ENCODE measurements at regions not wholly inside any gene's neighbourhood (a gene's known extent, or its start where the extent isn't known, plus 50 kb on each side); places are given as distances from the start of the nearest gene placed in this dataset.

- peak in 2 of 4 donors; percentile 17 to 21 for DNase-seq (ENCODE audit: low read depth in 4 of 4, low spot score in 2 of 4)
Observed at GRCh38 chr6:165961233-165961632, 206.4 kb downstream of the TBXT start.

- no peak for DNase-seq (ENCODE audit: low read depth in 4 of 4, low spot score in 2 of 4)
Observed at GRCh38 chr6:165960695-165961094, 207.0 kb downstream of the TBXT start.

- no peak for DNase-seq (ENCODE audit: low read depth in 4 of 4, low spot score in 2 of 4)
Observed at GRCh38 chr6:165959627-165960026, 208.0 kb downstream of the TBXT start.

- no peak for DNase-seq (ENCODE audit: low read depth in 4 of 4, low spot score in 2 of 4)
Observed at GRCh38 chr6:165956874-165957273, 210.8 kb downstream of the TBXT start.

GRCh38 chr6:165952514-165952913, 215.1 kb downstream of the TBXT start:
- DNase-seq (ENCODE audit: low read depth in 4 of 4, low spot score in 2 of 4), result no peak

GRCh38 chr6:165950316-165950715, 217.3 kb downstream of the TBXT start:
- no peak for DNase-seq (ENCODE audit: low read depth in 4 of 4, low spot score in 2 of 4)

- DNase-seq (ENCODE audit: low read depth in 4 of 4, low spot score in 2 of 4), result no peak
Observed at GRCh38 chr6:165949324-165949723, 218.3 kb downstream of the TBXT start.

GRCh38 chr6:165944002-165944466, 223.6 kb downstream of the TBXT start:
- DNase-seq (ENCODE audit: low read depth in 4 of 4, low spot score in 2 of 4), result no peak

- no peak for DNase-seq (ENCODE audit: low read depth in 4 of 4, low spot score in 2 of 4)
Observed at GRCh38 chr6:165941786-165942185, 225.9 kb downstream of the TBXT start.

- DNase-seq (ENCODE audit: low read depth in 4 of 4, low spot score in 2 of 4), result no peak
Observed at GRCh38 chr6:165941249-165941775, 226.3 kb downstream of the TBXT start.

- DNase-seq (ENCODE audit: low read depth in 4 of 4, low spot score in 2 of 4), result no peak
Observed at GRCh38 chr6:165940366-165940765, 227.3 kb downstream of the TBXT start.

GRCh38 chr6:165939601-165940290, 227.9 kb downstream of the TBXT start:
- no peak for DNase-seq (ENCODE audit: low read depth in 4 of 4, low spot score in 2 of 4)

- no peak for DNase-seq (ENCODE audit: low read depth in 4 of 4, low spot score in 2 of 4)
Observed at GRCh38 chr6:165939047-165939446, 228.6 kb downstream of the TBXT start.

- DNase-seq (ENCODE audit: low read depth in 4 of 4, low spot score in 2 of 4), result no peak
Observed at GRCh38 chr6:165937564-165938358, 229.9 kb downstream of the TBXT start.

- DNase-seq (ENCODE audit: low read depth in 4 of 4, low spot score in 2 of 4), result no peak
Observed at GRCh38 chr6:165936660-165937059, 231.0 kb downstream of the TBXT start.

- no peak for DNase-seq (ENCODE audit: low read depth in 4 of 4, low spot score in 2 of 4)
Observed at GRCh38 chr6:165936096-165936495, 231.6 kb downstream of the TBXT start.

- no peak for DNase-seq (ENCODE audit: low read depth in 4 of 4, low spot score in 2 of 4)
Observed at GRCh38 chr6:165931675-165932074, 236.0 kb downstream of the TBXT start.

GRCh38 chr6:165930668-165931214, 236.9 kb downstream of the TBXT start:
- no peak for DNase-seq (ENCODE audit: low read depth in 4 of 4, low spot score in 2 of 4)

GRCh38 chr6:165929607-165930006, 238.0 kb downstream of the TBXT start:
- DNase-seq (ENCODE audit: low read depth in 4 of 4, low spot score in 2 of 4), result no peak

- no peak for DNase-seq (ENCODE audit: low read depth in 4 of 4, low spot score in 2 of 4)
Observed at GRCh38 chr6:165926378-165926777, 241.3 kb downstream of the TBXT start.

GRCh38 chr6:165925474-165926156, 242.0 kb downstream of the TBXT start:
- DNase-seq (ENCODE audit: low read depth in 4 of 4, low spot score in 2 of 4), result no peak
